Astrocyte (in vitro differentiated cells and primary cell): ENCODE measurements at regions not wholly inside any gene's neighbourhood (a gene's known extent, or its start where the extent isn't known, plus 50 kb on each side); places are given as distances from the start of the nearest gene placed in this dataset.
A peak's percentile ranks its signal among the peaks of the same experiment; 100 is the strongest.

Experiments used
- DNase-seq: peaks from one replicate; pipeline ENCODE4 v3.0.0-alpha.2; 2010; ENCODE audit warnings: low read depth
- FAIRE-seq: peaks from 2 replicates; lab custom pipeline; 2011; peaks lifted over from hg19 to GRCh38; lab: Jason Lieb, UNC
- H2AFZ ChIP-seq: 2 replicates; pipeline ENCODE4 v1.6.0; 2012; ENCODE audit warnings: low read depth, low read length, inconsistent platforms
- H3K27ac ChIP-seq: 2 replicates; pipeline ENCODE4 v1.5.1; 2011; ENCODE audit warnings: low read depth, low read length, inconsistent platforms
- H3K27me3 ChIP-seq: 2 replicates; pipeline ENCODE4 v1.6.0; 2011; ENCODE audit warnings: low read length, inconsistent platforms; ENCODE audit not compliant: insufficient read depth
- H3K36me3 ChIP-seq: 2 replicates; pipeline ENCODE4 v1.5.1; 2011; ENCODE audit warnings: low read length, inconsistent platforms; ENCODE audit not compliant: insufficient read depth
- H3K4me1 ChIP-seq: 2 replicates; pipeline ENCODE4 v1.5.1; 2011; ENCODE audit warnings: low read length, inconsistent platforms; ENCODE audit not compliant: insufficient read depth
- H3K4me2 ChIP-seq: 2 replicates; pipeline ENCODE4 v1.6.0; 2012; ENCODE audit warnings: low read length, inconsistent platforms
- H3K4me3 ChIP-seq: 2 replicates; pipeline ENCODE4 v1.5.1; 2011; ENCODE audit warnings: low read depth, mild to moderate bottlenecking, low read length, inconsistent platforms; ENCODE audit not compliant: insufficient read depth
- H3K79me2 ChIP-seq: 2 replicates; pipeline ENCODE4 v1.6.0; 2012; ENCODE audit warnings: mild to moderate bottlenecking, low read length, inconsistent platforms; ENCODE audit not compliant: insufficient read depth
- H3K9ac ChIP-seq: 2 replicates; pipeline ENCODE4 v1.6.0; 2012; ENCODE audit warnings: mild to moderate bottlenecking, low read length, inconsistent platforms
- H3K9me3 ChIP-seq: 2 replicates; pipeline ENCODE4 v1.5.1; 2012; ENCODE audit warnings: low read depth, mild to moderate bottlenecking, low read length, inconsistent platforms; ENCODE audit not compliant: insufficient read depth
- H4K20me1 ChIP-seq: 2 replicates; pipeline ENCODE4 v1.6.0; 2012; ENCODE audit warnings: low read length, inconsistent platforms; ENCODE audit not compliant: insufficient read depth
- H3K27ac Mint-ChIP-seq: one replicate; pipeline ENCODE4 v1.8.0; 2021; ENCODE audit warnings: mild to moderate bottlenecking, mixed read lengths; ENCODE audit not compliant: unreplicated experiment
- H3K27me3 Mint-ChIP-seq: one replicate; pipeline ENCODE4 v1.8.0; 2021; ENCODE audit warnings: low read depth, mixed read lengths; ENCODE audit not compliant: unreplicated experiment
- H3K36me3 Mint-ChIP-seq: one replicate; pipeline ENCODE4 v1.8.0; 2021; ENCODE audit warnings: low read depth, mixed read lengths; ENCODE audit not compliant: unreplicated experiment
- H3K4me1 Mint-ChIP-seq: one replicate; pipeline ENCODE4 v1.8.0; 2021; ENCODE audit warnings: low read depth, mixed read lengths; ENCODE audit not compliant: unreplicated experiment
- H3K4me3 Mint-ChIP-seq: one replicate; pipeline ENCODE4 v1.8.0; 2021; ENCODE audit warnings: mild to moderate bottlenecking, moderate library complexity, mixed read lengths; ENCODE audit not compliant: unreplicated experiment
- H3K9me3 Mint-ChIP-seq: one replicate; pipeline ENCODE4 v1.8.0; 2021; ENCODE audit warnings: mild to moderate bottlenecking, mixed read lengths; ENCODE audit not compliant: unreplicated experiment
- EZH2 ChIP-seq: IDR thresholded peaks from 2 replicates; pipeline ENCODE4 v1.6.1; 2012; ENCODE audit warnings: mild to moderate bottlenecking, low read length, inconsistent platforms; ENCODE audit not compliant: insufficient read depth
- TF ChIP-seq, protein P1 (sequence below): IDR thresholded peaks from 2 replicates; pipeline ENCODE4 v1.5.1; 2011; ENCODE audit warnings: low read depth, mild to moderate bottlenecking, inconsistent platforms, low read length, moderate library complexity; ENCODE audit not compliant: insufficient read depth

GRCh38 chr11:8839957-8840945 lies 70.7 kb upstream of the AKIP1 start:
- TF ChIP-seq, protein P1, sequence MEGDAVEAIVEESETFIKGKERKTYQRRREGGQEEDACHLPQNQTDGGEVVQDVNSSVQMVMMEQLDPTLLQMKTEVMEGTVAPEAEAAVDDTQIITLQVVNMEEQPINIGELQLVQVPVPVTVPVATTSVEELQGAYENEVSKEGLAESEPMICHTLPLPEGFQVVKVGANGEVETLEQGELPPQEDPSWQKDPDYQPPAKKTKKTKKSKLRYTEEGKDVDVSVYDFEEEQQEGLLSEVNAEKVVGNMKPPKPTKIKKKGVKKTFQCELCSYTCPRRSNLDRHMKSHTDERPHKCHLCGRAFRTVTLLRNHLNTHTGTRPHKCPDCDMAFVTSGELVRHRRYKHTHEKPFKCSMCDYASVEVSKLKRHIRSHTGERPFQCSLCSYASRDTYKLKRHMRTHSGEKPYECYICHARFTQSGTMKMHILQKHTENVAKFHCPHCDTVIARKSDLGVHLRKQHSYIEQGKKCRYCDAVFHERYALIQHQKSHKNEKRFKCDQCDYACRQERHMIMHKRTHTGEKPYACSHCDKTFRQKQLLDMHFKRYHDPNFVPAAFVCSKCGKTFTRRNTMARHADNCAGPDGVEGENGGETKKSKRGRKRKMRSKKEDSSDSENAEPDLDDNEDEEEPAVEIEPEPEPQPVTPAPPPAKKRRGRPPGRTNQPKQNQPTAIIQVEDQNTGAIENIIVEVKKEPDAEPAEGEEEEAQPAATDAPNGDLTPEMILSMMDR, result no peak
- no peak for TF ChIP-seq EZH2
- no peaks in the 10 kb centered on the region for H3K27me3 ChIP-seq
- peaks cover 25% of the 10 kb centered on the region for H3K4me1 ChIP-seq
- Mint-ChIP-seq H3K36me3 (peaks cover 17% of the 10 kb centered on the region), H3K9me3 (peaks cover 3% of the 10 kb centered on the region), H3K4me3 (peak overlapping the region; percentile 43), H3K4me1 (peaks cover 54% of the 10 kb centered on the region), H3K27ac (peak overlapping the region; percentile 56), H3K27me3 (no peaks in the 10 kb centered on the region)
- peak; percentile 66 for DNase-seq
- no peaks in the 10 kb centered on the region for H3K9me3 ChIP-seq
- H3K4me2 ChIP-seq, result peak overlapping the region; percentile 58
- FAIRE-seq, result no peak
- H3K36me3 ChIP-seq, result no peaks in the 10 kb centered on the region
- H3K27ac ChIP-seq, result peak overlapping the region; percentile 34
- peak overlapping the region; percentile 47 for H3K9ac ChIP-seq
- peaks cover 43% of the 10 kb centered on the region for H3K79me2 ChIP-seq
- H4K20me1 ChIP-seq, result no peaks in the 10 kb centered on the region
- no peak overlapping the region for H2AFZ ChIP-seq
- no peak overlapping the region for H3K4me3 ChIP-seq

DNA sequence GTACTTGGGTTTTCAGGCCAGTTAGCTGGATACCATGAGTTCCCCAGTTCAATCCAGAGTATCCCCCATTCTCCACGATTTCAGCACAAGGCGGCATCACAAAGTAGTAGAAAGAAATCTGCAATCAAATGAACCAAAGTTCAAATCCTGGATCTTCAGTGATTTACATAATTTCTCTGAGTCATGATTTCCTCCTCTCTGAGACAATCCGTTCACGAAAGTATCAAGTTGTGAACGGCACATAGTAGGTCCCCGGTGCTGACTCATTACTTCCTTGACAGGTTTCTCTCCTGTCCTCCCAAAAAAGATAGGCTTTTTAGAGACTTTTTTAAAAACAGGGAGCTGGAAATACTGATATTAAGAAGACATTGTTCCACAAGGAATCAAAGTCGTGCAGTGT lies 69.1 kb upstream of the AKIP1 start:
- FAIRE-seq (no peak), DNase-seq (peak; percentile 47)
- Mint-ChIP-seq H3K27me3 (no peaks in the 10 kb centered on the region), H3K9me3 (peaks cover 2% of the 10 kb centered on the region), H3K4me1 (peaks cover 50% of the 10 kb centered on the region), H3K27ac (no peak overlapping the region), H3K4me3 (no peak overlapping the region), H3K36me3 (peaks cover 17% of the 10 kb centered on the region)
- no peak overlapping the region for H3K27ac ChIP-seq
- no peaks in the 10 kb centered on the region for H3K9me3 ChIP-seq
- H3K4me2 ChIP-seq, result no peak overlapping the region
- TF ChIP-seq, protein P1, result no peak
- TF ChIP-seq EZH2, result no peak
- H3K79me2 ChIP-seq, result peaks cover 50% of the 10 kb centered on the region
- H4K20me1 ChIP-seq, result peaks cover 11% of the 10 kb centered on the region
- H3K36me3 ChIP-seq, result no peaks in the 10 kb centered on the region
- no peak overlapping the region for H2AFZ ChIP-seq
- no peak overlapping the region for H3K4me3 ChIP-seq
- H3K4me1 ChIP-seq, result peaks cover 25% of the 10 kb centered on the region
- no peaks in the 10 kb centered on the region for H3K27me3 ChIP-seq
- H3K9ac ChIP-seq, result no peak overlapping the region

- Mint-ChIP-seq H3K4me3 (no peak overlapping the region), H3K36me3 (no peaks in the 10 kb centered on the region), H3K4me1 (peaks cover 17% of the 10 kb centered on the region), H3K27ac (no peak overlapping the region), H3K9me3 (no peaks in the 10 kb centered on the region), H3K27me3 (no peaks in the 10 kb centered on the region)
- TF ChIP-seq EZH2, result no peak
- TF ChIP-seq, protein P1, result no peak
- no peak overlapping the region for H3K4me2 ChIP-seq
- H3K36me3 ChIP-seq, result peaks cover 2% of the 10 kb centered on the region
- DNase-seq (no peak), FAIRE-seq (no peak)
- peaks cover 5% of the 10 kb centered on the region for H3K4me1 ChIP-seq
- no peaks in the 10 kb centered on the region for H3K9me3 ChIP-seq
- peaks cover 89% of the 10 kb centered on the region for H3K79me2 ChIP-seq
- peaks cover 43% of the 10 kb centered on the region for H4K20me1 ChIP-seq
- H3K27ac ChIP-seq, result no peak overlapping the region
- no peak overlapping the region for H2AFZ ChIP-seq
- no peak overlapping the region for H3K9ac ChIP-seq
- no peak overlapping the region for H3K4me3 ChIP-seq
- H3K27me3 ChIP-seq, result no peaks in the 10 kb centered on the region
Observed at GRCh38 chr11:8858808-8859207, 52.2 kb upstream of the AKIP1 start.
